Activated CD8-positive, alpha-beta memory T cell treated with anti-CD3 and anti-CD28 coated beads, Interleukin-2, amount 50 U/mL, for 24 hours (primary cell): ENCODE measurements at regions not wholly inside any gene's neighbourhood (a gene's known extent, or its start where the extent isn't known, plus 50 kb on each side); places are given as distances from the start of the nearest gene placed in this dataset.

Experiments used
- DNase-seq: peaks from one replicate; pipeline ENCODE4 v3.0.0-alpha.2; 2020; ENCODE audit errors: extremely low read depth

DNA sequence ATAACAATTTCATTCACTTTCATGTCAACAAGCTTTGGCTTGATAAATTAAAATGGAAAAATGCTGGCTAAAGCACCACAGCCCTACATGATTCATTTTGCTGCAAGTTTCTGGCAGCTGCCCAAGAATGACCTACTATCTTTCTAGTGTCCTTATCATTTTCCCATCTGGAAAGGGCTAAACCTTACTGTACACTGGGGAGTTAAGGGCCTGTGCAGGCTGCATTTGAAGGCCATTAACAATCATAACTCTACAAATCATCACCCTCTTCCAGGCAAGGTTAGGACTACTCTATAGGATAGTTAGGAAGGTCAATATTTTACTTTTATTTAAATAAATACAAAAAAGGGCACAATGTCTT lies 579.7 kb upstream of the ZNF608 start:
- no peak for DNase-seq

DNA sequence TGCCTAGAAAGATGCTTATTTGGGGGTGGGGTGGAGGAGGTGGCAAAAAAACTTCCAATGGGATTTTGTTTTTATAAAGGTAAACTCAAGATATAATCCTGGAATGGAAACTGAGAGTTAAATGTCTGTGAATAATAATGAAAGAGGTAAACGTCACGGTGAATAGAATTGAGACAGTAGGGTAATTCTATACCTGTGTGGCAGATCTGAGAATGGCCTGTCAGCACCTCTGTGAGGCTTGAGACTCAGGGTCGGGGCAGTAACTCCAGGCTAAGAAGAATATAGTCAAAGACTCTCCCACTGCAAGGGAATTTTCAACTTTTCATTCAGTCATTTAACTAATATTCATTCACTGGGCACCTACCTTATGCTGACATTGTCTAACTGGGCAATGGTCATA lies 581.2 kb upstream of the ZNF608 start:
- DNase-seq = no peak

- DNase-seq = no peak
These were observed 585.7 kb upstream of the ZNF608 start for GRCh38 chr5:125331987-125332598.

DNA sequence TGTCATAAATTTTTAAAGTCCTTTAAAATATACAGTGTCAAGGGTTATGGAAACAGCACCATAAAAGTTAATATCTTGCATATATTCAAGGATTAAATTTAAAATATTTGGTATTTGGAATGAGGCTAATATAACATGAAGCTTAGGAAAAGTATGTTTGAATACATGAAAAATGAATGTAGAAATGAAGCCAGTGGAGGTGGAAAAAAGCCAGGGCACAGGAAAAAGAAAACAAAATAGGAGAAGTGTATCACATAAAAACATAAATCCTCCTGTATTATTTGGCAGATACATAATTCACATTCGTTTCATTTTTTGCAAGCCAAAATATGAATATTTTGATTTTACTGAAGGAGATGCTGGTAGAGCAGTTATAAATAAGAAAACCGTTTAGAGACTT lies 587.0 kb upstream of the ZNF608 start:
- DNase-seq = no peak

DNA sequence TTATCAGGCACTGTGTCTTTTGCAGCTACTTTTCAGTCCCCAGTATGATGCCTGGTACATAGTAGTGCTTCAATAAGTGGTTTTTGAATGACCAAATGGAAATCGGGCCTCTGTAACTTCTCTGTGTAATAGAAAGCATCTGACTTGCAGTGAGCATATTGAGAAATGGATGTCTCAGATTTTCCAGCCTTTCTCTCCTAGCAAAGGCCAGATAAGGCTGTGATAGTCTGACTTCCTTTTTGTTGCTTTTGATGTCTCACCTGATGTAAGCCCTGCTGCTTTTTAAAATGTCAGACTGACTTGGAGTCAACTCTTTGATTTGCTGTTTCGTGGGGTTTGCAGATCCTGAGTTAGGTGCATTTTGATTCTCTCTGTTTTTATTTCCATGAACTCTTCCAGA lies 590.0 kb upstream of the ZNF608 start:
- no peak for DNase-seq

- no peak for DNase-seq
These were observed 590.9 kb upstream of the ZNF608 start for GRCh38 chr5:125337294-125337693.

GRCh38 chr5:125338440-125339174 lies 592.2 kb upstream of the ZNF608 start:
- DNase-seq = no peak

DNA sequence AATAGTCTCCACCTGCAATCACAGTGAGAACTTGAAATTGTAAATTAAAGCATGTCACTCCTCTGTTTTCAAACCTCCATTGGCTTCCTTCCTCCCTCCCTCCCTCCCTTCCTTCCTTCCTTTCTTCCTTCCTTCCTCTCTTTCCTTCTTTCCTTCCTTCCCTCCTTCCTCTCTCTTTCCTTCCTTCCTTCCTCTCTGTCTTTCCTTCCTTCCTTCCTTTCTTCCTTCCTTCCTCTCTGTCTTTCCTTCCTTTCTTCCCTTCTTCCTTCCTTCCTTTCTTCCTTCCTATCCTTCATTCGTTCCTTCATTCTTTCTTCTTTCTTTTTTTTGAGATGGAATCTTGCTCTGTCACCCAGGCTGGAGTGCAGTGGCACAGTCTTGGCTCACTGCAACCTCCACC lies 595.0 kb upstream of the ZNF608 start:
- no peak for DNase-seq

DNA sequence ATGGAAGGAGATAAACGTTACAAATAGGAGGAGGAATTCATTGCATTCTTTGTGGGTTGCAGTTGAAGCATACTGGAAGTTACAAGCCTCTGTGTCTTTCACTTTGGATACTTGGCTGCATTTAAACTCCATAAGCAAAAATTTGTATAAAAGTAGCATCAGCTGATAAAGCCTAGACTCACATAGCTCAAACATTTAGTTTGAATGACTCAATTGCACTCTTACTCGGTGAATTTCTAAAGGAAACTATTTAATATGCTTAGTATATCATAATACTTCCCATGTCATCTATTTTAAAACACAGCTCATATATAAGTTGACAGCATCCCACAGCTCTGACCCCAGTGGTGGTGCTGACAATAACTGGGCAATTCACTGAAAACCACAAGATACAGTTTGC lies 596.6 kb upstream of the ZNF608 start:
- DNase-seq = no peak

- no peak for DNase-seq
These were observed 599.9 kb upstream of the ZNF608 start for GRCh38 chr5:125346316-125346715.

- DNase-seq = no peak
These were observed 601.8 kb upstream of the ZNF608 start for GRCh38 chr5:125348221-125348692.

- no peak for DNase-seq
These were observed 602.7 kb upstream of the ZNF608 start for GRCh38 chr5:125348936-125349831.

DNA sequence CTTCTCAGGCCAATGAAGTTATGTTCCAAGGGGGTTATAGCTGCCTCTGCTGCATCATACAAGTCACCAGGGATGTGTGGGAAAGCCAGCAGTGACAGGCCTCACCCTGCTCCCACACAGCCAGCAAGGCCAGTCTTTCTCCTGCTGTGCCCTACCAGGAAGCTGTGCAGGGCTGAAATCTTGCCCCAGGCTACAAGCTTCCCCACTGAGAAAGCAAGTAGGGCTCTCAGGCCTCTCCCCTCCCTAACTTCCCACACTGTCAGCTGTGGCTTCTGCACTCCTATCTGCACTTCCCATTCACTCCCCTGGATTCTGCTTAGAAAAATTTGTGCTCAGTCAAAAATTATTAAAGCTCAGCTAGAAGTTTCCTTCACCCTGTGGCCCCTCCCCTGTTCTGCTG lies 611.2 kb upstream of the ZNF608 start:
- DNase-seq = no peak

DNA sequence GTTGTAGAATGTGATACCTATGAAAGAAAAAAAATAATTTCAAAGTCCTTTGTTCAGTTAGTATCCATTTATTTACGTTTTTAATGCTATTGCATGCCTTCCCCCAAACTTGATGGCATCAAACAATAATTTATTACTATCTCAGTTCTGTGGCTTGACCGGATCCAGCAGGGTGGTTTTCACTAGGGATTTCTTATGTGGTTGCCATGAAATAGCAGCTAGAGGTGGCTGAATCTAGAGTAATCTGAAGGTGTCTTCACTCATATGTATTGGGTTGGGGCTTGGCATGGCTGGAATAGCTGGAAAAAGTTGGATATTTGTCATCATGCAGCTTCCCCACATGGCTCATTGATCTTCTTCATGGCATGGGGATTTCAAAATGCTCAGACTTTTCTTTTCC lies 619.3 kb upstream of the ZNF608 start:
- no peak for DNase-seq

GRCh38 chr5:125367702-125368101 lies 621.3 kb upstream of the ZNF608 start:
- no peak for DNase-seq

DNA sequence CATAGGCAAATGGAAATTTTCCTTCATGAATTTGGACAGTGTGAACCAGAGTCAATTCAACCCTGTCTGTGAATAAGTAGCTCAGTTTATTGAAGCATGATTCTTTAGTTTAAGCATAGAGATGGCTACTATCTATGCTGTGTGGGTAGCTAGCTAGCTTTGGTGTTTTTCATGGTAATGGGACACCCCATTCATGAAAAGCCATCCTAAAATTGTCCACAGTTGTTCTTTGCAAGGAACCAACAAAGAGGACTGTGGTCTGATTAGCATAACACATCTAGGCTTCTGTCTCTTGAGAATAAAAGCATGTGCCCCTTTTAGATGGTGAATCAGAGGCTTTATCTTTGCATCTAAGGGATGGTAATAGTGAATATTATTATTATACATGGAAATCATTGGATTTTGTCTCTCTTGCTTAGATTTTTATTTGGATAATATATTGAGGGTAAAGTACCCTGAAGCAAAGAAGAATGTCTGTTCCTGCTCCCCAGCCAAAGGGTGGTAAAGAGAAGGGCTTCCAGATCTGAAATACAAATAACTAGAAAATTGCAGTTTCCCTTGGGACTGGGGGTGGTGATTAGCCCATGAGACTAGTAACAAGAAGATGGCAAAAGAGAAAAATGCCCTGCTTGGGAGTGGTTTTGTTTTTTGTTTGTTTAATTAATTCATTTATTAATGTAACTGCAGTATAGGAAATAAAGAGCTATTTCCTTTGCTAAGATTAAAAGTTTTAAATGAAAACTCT lies 624.2 kb upstream of the ZNF608 start:
- no peak for DNase-seq

DNA sequence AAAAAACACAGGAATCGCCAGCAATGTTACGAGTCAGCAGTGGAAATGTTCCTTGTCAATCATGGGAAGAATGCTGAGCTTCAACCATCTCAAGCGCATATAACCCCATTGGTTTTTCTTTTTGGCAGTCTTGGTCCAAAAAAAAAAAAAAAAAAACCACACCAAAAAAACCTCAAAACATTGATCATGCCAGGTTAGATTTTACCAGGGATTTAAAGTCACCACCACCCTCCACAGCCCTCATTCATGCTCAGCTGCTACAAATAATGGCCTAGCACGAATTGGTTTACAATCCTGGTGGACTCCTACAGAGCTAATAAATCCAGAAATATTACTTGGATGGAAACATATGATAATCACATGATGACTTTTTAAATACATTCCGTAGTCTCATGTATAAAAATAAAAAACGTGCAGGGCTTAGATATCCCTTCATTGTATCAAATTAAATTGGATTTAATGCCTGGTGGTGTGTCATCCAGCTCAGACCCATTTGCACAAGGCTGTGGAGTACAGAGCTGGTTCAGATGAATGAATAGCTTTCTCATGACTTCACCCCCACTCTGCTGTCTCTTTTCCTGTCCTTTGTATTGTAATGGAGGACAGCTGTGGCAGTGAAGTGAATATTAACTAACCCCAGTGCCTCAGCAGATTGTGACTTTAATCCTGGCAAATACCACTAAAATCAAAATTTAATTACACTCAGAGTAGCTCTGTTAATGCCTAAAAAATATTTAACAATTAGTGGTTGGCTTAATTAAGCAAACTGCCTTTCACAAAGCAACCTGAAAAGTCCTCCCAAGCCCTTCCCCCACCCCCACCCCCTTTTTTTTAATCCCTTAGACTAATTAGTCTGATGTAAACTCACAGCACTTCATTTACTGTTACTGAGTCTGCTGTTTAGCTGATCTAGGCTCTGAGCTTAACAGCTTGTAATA lies 626.5 kb upstream of the ZNF608 start:
- DNase-seq = no peak

GRCh38 chr5:125375143-125375542 lies 628.7 kb upstream of the ZNF608 start:
- no peak for DNase-seq

- no peak for DNase-seq
These were observed 629.7 kb upstream of the ZNF608 start for GRCh38 chr5:125376059-125376641.

- DNase-seq = no peak
These were observed 630.7 kb upstream of the ZNF608 start for GRCh38 chr5:125377141-125377540.
